Astrocyte (in vitro differentiated cells and primary cell): ENCODE measurements at regions not wholly inside any gene's neighbourhood (a gene's known extent, or its start where the extent isn't known, plus 50 kb on each side); places are given as distances from the start of the nearest gene placed in this dataset.

Source experiments
- CTCF ChIP-seq: IDR thresholded peaks from 2 replicates; pipeline ENCODE4 v1.5.1; 2011; ENCODE audit warnings: low read depth, mild to moderate bottlenecking, inconsistent platforms, low read length, moderate library complexity; ENCODE audit not compliant: insufficient read depth
- EZH2 ChIP-seq: IDR thresholded peaks from 2 replicates; pipeline ENCODE4 v1.6.1; 2012; ENCODE audit warnings: mild to moderate bottlenecking, low read length, inconsistent platforms; ENCODE audit not compliant: insufficient read depth

DNA sequence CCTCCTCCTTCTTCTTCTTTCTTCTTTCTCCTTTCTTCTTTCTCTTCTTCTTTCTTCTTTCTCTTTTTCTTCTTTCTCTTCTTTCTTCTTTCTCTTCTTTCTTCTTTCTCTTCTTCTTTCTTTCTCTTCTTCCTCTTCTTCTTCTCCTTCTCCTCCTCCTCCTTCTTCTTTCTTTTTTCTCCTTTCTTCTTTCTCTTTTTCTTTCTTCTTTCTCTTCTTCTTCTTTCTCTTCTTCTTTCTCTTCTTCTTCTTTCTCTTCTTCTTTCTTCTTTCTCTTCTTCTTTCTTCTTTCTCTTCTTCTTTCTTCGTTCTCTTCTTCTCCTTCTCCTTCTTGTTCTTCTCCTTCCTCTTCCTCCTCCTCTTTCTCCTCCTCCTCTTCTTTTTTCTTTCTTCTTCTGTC lies 1230.7 kb upstream of the USP15 start:
- TF ChIP-seq CTCF (no peak), EZH2 (no peak)
